ENCODE measurements at regions not wholly inside any gene's neighbourhood (a gene's known extent, or its start where the extent isn't known, plus 50 kb on each side); places are given as distances from the start of the nearest gene placed in this dataset.

DNA sequence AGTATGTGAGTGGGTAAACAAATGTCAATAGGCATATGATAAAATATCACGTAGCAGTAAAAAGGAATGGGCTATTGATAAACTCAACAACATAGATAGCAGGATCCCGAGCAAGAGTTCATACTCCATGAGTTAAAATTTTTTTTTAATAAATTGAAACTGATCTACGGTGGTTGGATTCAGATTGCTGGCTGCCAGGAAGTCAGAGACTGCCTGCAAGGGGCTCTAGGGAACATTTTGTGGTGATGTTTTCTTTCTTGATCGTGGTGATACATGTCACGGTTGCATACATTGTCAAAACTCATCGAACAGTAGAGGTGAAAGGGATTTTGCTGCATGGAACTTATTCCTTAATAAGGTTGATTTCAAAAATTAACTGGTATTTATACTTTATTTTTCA lies 62.6 kb upstream of the WNT7B start:
- Histone ChIP-seq H3K27me3 (no peaks in the 10 kb centered on the region), H3K9me3 (no peaks in the 10 kb centered on the region), H3K27ac (peak overlapping the region in 1 of 2 donors; percentile 1), H3K36me3 (no peaks in the 10 kb centered on the region), H3K4me1 (ENCODE audit: insufficient read depth) (peaks cover 19% of the 10 kb centered on the region), H3K4me3 (no peak overlapping the region)
- WGBS, 3 donors, result 66 to 73% (median 68%) methylated on average over 6 of the region's 6 CpGs
- no peak for DNase-seq
- no peak for TF ChIP-seq EP300 (IDR thresholded peaks at IDR 0.05)
- TF ChIP-seq, protein P1, sequence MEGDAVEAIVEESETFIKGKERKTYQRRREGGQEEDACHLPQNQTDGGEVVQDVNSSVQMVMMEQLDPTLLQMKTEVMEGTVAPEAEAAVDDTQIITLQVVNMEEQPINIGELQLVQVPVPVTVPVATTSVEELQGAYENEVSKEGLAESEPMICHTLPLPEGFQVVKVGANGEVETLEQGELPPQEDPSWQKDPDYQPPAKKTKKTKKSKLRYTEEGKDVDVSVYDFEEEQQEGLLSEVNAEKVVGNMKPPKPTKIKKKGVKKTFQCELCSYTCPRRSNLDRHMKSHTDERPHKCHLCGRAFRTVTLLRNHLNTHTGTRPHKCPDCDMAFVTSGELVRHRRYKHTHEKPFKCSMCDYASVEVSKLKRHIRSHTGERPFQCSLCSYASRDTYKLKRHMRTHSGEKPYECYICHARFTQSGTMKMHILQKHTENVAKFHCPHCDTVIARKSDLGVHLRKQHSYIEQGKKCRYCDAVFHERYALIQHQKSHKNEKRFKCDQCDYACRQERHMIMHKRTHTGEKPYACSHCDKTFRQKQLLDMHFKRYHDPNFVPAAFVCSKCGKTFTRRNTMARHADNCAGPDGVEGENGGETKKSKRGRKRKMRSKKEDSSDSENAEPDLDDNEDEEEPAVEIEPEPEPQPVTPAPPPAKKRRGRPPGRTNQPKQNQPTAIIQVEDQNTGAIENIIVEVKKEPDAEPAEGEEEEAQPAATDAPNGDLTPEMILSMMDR (IDR thresholded peaks at IDR 0.05), result no peak
- TF ChIP-seq POLR2A (IDR thresholded peaks at IDR 0.05), result no peak
- intact Hi-C loops (cut with DNase I), result no loop called here

DNA sequence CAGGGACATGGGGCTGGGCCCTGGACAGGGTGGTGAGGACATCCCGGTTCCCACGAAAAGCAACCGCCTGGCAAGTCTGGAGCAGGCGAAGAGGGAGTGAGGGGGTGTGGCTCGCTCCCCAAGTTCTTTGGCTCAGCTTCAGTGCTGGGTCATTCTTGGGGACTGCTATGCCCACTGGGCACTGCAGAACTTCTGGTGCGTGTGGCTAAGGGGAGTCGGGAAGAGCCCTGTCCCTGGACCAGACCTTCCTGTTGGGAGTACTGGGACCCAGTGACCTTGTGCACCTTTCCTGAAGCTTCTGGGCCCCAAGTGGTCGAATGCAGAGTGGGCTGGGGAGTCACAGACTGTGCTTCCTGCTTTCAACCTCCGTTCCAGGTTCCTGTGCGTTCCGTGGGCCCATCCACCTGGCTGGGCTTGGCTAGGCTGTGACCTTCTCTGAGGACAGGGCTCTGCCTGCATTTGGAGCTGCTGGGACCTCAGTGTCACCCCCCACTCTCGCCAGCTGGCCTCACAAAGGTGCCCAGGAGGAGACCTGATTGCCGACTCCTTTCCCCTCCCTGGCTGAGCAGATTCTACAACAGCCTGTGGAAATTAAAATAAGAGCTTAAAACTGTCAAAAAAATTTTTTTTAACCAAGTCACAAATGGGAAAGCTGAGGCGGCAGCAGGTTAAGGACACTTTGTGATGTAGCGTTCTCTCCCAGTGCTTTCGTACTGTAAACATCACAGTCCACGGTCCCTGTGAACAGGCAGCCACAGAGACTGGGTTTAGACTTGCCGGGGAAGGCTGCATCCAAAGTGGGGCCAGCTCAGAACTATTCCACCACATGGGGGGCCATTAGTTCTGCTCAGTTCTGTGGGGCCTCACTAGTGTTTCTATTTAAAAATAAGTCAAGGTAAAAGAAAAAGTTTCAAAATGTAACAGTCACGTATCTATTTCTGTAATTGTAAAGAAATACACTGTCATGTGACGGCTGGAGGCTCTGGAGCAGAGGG lies 63.8 kb upstream of the WNT7B start:
- Histone ChIP-seq H3K9me3 (no peaks in the 10 kb centered on the region), H3K27ac (peak overlapping the region in 1 of 2 donors; percentile 66), H3K4me3 (no peak overlapping the region), H3K4me1 (ENCODE audit: insufficient read depth) (peaks cover 23% of the 10 kb centered on the region), H3K27me3 (no peaks in the 10 kb centered on the region), H3K36me3 (no peaks in the 10 kb centered on the region)
- WGBS, 3 donors, result 68 to 82% (median 75%) methylated on average over 19 to 20 of the region's 20 CpGs
- no peak for TF ChIP-seq EP300 (IDR thresholded peaks at IDR 0.05)
- no peak for TF ChIP-seq POLR2A (IDR thresholded peaks at IDR 0.05)
- TF ChIP-seq, protein P1 (IDR thresholded peaks at IDR 0.05), result peak in 1 of 3 donors; percentile 5
- DNase-seq, result peak; percentile 11 to 48 (median 37)
- intact Hi-C loops (cut with DNase I), result no loop called here

DNA sequence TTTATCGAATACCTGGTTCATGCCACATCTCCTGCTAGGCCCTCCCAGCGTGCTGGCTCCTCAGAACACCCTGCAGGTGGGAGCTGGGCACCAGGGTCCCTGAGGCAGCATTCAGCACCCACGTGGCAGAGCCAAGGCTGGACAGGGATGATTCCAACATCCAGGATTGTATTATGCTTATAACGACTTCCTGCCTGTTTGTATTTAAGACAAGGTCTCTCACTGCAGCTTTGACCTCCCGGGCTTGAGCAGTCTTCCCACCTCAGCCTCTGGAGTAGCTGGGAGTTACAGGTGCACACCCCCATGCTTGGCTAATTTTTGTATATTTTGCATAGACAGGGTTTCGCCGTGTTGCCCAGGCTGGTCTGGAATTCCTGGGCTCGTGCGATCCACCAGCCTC lies 64.7 kb upstream of the WNT7B start:
- no peaks in the 10 kb centered on the region for H3K36me3 ChIP-seq
- no peaks in the 10 kb centered on the region for H3K27me3 ChIP-seq
- DNase-seq, result peak in 3 of 5 donors; percentile 18 to 30 (median 19)
- peak overlapping the region in 1 of 2 donors; percentile 99 for H3K27ac ChIP-seq
- no peaks in the 10 kb centered on the region for H3K9me3 ChIP-seq
- 68 to 79% (median 71%) methylated on average over 9 of the region's 9 CpGs for WGBS, 3 donors
- no peak overlapping the region for H3K4me3 ChIP-seq
- intact Hi-C loops (cut with DNase I), result no loop called here
- TF ChIP-seq, protein P1 (IDR thresholded peaks at IDR 0.05), result no peak
- TF ChIP-seq POLR2A (IDR thresholded peaks at IDR 0.05) (no peak), EP300 (IDR thresholded peaks at IDR 0.05) (no peak)
- H3K4me1 ChIP-seq (ENCODE audit: insufficient read depth), result peaks cover 32% of the 10 kb centered on the region

DNA sequence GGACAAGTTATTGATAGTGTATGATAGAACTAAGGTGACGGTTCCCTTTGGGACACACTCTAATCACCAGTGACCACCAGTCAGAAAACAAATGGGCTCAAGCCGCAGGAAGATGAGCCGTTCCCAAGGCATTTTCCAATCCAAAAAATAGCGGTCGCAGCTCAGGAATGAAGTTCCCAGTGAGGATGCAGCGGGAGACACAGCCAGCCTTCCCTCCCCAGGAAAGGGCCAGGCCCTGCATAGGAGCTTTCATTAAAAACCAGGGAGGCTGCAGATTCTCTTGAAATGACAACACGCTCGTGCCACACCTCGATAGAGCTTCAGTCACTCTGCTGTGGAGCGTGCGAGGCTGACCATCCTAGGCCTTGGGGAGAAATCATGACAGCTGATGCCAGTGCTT lies 65.8 kb upstream of the WNT7B start:
- TF ChIP-seq POLR2A (IDR thresholded peaks at IDR 0.05) (no peak), EP300 (IDR thresholded peaks at IDR 0.05) (no peak)
- TF ChIP-seq, protein P1 (IDR thresholded peaks at IDR 0.05), result no peak
- Histone ChIP-seq H3K4me1 (ENCODE audit: insufficient read depth) (peaks cover 32% of the 10 kb centered on the region), H3K27me3 (no peaks in the 10 kb centered on the region), H3K27ac (peak overlapping the region; percentile 97 to 99), H3K36me3 (no peaks in the 10 kb centered on the region), H3K9me3 (no peaks in the 10 kb centered on the region), H3K4me3 (no peak overlapping the region)
- DNase-seq, result peak; percentile 17 to 37 (median 34)
- 64 to 83% (median 78%) methylated on average over 11 of the region's 11 CpGs for WGBS, 3 donors
- intact Hi-C loops (cut with DNase I), result no loop called here

All from ovary (tissue), 7 donors.